Glomerular endothelial cell (primary cell): ENCODE measurements at regions not wholly inside any gene's neighbourhood (a gene's known extent, or its start where the extent isn't known, plus 50 kb on each side); places are given as distances from the start of the nearest gene placed in this dataset.

Experiments
- DNase-seq: peaks from one replicate; pipeline ENCODE4 v3.0.0-alpha.2; 2011; ENCODE audit warnings: low read depth, low spot score; ENCODE audit errors: extremely low read depth

DNA sequence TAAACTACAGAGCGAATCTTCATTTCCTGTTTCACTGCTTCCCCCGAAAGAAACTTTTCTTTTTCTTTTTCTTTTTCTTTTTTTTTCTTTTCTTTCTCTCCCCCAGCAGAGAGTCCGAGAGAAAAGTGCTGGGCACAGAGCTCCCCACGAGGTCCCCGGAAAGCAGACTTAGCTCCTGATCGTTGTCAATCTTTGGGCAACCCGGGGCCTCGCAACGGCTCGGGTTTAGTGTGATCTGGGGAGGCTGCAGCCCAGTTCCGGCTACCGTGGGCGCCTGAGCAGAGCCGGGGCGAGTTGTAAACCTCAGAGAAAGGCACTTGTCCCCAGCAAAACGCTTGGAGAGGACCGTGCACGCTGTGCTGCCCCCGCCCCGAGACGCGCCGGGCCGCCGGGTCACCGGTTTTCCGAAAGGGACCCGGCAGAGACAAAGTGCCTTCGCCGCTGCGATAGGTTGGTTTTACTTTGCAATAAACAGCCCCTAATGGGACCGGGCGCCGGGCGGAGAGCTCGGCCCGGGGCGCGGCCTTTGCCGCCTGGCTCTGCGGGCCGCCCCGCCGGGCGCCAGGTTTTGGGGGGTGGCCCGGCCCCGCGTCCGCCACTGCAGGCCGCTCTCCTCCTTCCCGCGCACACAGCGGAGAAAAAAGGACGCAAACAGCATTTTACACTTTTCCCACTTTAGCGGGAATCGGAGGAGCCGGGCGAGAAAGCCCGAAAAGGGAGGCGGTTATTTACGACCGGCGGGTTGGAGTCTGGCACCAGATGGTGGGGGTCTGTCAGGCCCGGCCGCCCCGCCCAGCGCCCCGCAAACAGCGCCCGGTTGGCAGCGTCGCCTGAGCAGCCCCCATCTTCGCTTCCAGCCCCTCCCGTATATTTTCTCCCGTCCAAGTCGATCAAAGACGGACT is 136.0 kb downstream of the INSIG2 start:
- no peak for DNase-seq

- no peak for DNase-seq
Measured at GRCh38 chr2:118223511-118223991, 135.3 kb downstream of the INSIG2 start.

DNA sequence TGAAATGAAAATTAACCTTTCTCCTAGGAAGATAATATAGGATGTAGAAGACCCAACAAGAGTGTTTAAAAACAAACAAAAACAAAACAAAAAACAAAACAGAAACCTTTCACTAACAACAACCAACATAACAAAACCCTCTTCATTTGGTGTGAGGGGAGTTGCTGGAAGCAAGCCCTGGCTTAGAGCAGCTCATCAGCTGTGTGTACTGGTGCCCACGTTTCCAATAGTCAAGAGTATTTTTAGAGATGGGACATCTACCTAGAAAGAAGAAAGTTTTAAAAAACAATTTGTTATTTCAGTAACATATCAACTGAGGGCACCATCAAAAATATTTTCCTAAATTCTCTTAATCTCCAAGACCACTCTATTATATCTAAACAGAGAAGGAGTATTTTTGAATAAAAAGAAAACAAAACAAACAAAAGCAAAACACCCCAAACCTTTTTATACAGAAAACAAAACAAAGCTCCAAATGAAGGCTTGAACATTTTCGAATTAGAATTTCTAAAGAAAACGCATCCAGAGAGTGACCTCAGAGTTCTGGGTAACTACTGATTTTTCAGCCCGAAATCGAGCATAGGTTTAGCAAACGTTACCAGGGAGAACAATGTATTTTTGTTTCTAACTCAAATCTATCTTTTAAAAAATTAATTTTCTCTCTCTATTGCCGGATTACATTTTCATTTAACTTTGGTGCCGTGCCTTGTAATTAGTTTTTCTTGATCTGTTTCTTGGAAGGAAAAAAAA is 134.6 kb downstream of the INSIG2 start:
- DNase-seq, result no peak

DNA sequence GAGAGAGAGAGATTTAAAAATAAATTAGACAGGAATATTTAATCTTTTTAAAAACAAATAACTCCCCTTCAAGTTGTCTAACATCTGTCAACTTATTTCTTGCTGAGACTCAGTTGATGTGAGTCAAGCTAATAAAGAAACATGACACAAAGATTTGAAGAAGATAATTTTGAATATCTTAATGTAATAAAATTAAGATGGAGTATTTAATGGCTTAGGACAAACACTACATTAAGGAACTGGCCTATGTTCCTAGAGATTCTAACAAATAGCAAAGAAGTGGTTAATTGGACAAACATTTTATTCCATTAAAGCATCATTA is 134.0 kb downstream of the INSIG2 start:
- DNase-seq, result no peak

- peak; percentile 42 for DNase-seq
Measured at GRCh38 chr2:118221536-118222272, 133.4 kb downstream of the INSIG2 start.

GRCh38 chr2:118219611-118220010 is 131.3 kb downstream of the INSIG2 start:
- DNase-seq, result no peak

- no peak for DNase-seq
Measured at GRCh38 chr2:118216224-118216623, 128.0 kb downstream of the INSIG2 start.

GRCh38 chr2:118209727-118210126 is 121.5 kb downstream of the INSIG2 start:
- DNase-seq, result no peak

- no peak for DNase-seq
Measured at GRCh38 chr2:118207889-118208288, 119.6 kb downstream of the INSIG2 start.

- no peak for DNase-seq
Measured at GRCh38 chr2:118202707-118203303, 114.5 kb downstream of the INSIG2 start.

- DNase-seq, result no peak
Measured at GRCh38 chr2:118198268-118198667, 110.0 kb downstream of the INSIG2 start.

DNA sequence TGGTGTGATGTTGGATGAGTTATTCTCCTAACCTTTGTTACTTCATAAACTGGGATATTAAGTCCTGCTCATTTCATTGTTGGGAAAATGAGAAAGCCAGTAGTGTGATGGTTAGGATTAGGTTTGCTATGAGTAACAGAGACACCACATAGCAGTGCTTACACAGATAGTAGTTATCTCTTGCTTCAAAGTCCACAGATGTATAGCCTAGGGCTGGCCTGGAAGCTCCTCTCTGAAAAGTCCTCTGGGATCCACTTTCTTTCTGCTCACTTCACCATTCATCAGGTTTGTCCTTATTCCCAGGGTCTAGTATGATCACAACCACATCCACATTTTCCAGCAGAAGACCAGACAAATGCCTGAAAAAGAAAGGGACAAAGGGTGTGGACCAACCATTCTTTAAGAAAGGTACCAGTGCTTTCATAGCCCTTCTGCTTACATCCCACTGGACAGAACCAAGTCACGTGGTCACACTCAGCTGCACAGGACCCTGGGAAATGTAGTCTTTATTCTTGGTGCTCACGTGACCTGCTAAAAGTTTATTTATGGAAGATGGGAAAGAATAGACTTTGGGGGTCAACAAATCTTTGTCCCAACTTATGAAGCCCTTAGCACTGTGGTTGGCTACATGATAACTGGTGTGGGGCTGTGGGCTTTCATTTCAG is 108.9 kb downstream of the INSIG2 start:
- no peak for DNase-seq

DNA sequence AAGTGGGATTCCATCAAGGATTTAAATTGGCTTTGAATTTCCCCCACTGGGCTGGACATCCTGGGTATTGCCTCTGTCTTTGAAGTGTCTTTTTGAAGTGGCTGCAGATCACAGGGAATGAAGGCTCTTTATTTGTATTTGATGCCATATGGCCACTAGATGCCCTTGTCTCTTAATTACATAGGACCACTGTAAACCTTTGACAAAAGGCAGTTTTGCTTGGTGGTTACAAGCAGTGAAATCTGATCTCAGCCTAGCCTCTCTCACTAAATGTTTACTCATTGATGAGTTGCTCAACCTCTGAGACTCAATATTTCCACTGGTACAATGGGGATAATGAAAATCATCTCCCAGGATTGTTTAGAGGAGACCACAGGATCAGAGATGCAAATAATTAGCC is 102.2 kb downstream of the INSIG2 start:
- DNase-seq, result no peak

DNA sequence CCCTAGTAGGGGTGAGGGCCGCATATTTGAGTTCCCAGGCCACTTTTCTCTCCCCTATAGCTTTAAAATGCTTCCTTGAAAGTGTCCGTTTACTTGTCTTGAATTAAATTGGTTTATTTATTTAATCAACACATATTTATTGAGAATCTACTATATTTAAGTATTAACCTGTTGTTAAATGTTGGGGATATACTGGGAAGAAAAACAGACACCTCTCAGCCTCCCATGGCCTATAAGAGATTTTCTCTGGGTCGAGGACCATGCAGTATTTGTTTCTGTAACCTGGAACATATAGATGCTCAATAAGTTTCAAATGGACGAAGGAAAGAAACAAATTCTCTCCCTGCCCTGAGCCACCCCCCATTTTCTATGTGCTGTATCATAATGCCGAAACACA is 98.6 kb downstream of the INSIG2 start:
- no peak for DNase-seq

DNA sequence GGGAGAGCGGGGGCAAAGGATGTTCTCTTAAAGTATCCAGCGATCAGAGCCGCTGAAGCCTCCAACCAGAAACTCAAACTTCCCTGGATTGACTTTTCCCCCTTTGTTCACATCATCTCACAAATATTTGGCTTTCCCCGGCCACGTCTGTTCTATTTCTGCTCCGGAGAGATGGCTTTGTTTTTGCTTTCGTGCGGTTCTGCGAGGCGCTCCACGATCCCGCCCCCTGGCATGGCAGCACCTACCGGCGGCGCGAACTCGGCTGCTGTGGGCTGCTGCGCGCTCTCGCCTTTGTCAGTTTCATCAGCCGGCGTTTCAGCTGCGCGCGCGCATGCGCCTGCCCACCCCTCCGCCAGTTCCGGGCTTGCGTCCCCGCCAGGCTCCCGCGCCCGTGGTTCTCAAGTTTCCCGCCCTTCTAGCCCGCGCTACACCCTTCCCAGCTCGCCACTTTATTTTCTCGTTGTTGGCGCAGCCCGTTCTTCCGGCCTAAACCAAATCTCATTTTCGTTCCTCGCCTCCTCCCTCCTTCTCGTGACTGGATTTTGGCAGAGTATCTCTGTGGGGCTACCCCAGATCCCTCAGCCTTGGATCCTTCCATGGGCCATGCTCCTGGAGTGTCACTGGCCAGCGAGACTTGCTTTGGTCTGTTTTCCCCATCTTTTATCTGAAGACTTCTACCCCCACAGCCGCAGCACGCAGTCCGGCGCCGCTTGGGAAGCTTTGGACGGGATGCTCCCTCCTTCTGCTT is 98.0 kb downstream of the INSIG2 start:
- DNase-seq, result no peak

- no peak for DNase-seq
Measured at GRCh38 chr2:118185210-118186109, 97.2 kb downstream of the INSIG2 start.

DNA sequence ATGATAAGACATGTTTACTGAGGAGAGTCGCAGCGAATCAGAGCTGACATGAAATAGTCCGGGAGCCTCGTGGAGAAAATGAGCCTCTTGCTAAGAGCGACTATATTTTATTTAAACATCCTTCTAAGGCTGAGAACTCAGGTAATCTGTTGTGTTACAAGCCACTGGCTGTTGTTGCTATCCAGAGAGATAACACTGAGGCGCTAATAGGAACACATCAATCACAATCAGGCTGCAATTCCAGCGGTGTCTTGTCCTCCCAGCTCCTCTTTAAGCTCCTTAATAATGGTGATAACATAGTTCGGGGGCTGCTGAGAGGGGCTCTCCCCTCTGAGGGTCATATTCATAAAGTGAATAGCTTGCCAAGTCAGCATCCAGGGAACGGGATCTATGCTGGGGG is 95.1 kb downstream of the INSIG2 start:
- DNase-seq, result no peak

DNA sequence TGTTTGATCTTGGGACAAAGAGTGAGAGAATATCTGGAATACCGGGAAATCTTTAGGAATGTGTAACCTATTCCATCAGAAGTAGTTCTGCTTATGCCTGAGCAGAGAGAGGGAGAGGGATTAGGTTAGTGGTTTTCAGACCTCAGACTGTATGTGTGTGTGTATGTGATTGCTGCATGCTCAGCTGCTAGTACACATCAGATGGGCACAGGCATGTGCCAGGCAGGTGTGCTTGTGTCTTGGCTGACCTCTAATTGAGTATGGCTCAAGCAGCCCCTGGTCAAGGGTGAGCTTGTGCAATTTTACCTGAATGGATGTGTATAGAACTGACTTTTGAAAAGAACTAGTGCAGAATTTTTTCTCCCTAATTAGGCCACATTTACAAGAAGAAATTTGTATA is 91.2 kb downstream of the INSIG2 start:
- DNase-seq, result no peak

GRCh38 chr2:118177884-118178283 is 89.6 kb downstream of the INSIG2 start:
- no peak for DNase-seq
